ENCODE measurements at regions not wholly inside any gene's neighbourhood (a gene's known extent, or its start where the extent isn't known, plus 50 kb on each side); places are given as distances from the start of the nearest gene placed in this dataset.

DNA sequence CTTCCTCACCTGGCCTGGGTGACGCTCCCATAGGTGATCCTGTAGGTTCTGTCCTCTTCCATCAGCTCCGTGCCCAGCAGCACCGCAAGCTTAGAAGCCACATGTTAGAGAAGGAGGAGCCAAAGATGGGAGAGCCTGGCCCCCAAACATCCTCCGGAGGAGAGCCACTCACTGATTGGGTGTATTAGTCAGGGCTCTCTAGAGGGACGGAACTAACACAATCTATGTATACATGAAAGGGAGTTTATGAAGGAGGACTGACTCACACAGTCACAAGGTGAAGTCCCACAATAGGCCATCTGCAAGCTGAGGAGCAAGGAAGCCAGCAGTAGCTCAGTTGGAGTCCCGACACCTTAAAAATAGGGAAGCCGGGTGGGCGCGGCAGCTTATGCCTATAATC lies 1273.1 kb upstream of the TMEM132C start:
- H2AFZ ChIP-seq (ENCODE audit: low read length), result no peak overlapping the region
- CTCF ChIA-PET (ENCODE audit: partially characterized antibody), result no interaction called here
- H3K36me3 ChIP-seq (ENCODE audit: control insufficient read depth in 2 of 4, insufficient read depth in 4 of 4, low read length in 3 of 4), result no peaks in the 10 kb centered on the region
- H4K5ac ChIP-seq (ENCODE audit: insufficient read length, low read depth, low read length), result no peak overlapping the region
- H4K8ac ChIP-seq (ENCODE audit: extremely low read depth, insufficient read depth, low read length), result no peak overlapping the region
- H3K9ac ChIP-seq (replicated peaks in 1 of 4; ENCODE audit: extremely low read depth in 1 of 4, low read depth in 3 of 4, low read length in 3 of 4), result no peak overlapping the region
- no peaks in the 10 kb centered on the region for H3K79me2 ChIP-seq (ENCODE audit: control insufficient read depth in 1 of 2, insufficient read depth in 2 of 2, low read length in 2 of 2)
- H4K91ac ChIP-seq (replicated peaks; ENCODE audit: insufficient read length, low read length), result no peak overlapping the region
- no peak overlapping the region for H3K4ac ChIP-seq (replicated peaks; ENCODE audit: insufficient read length, low read depth, low read length)
- no peaks in the 10 kb centered on the region for H3K79me1 ChIP-seq (ENCODE audit: low read depth, low read length)
- WGBS, 2 experiments (ENCODE audit: extremely low coverage in 1 of 2, insufficient coverage in 1 of 2, insufficient read length in 1 of 2, insufficient replicate concordance in 2 of 2, low coverage in 1 of 2, low lambda C conversion rate in 2 of 2, missing lambda C conversion rate in 1 of 2), result 94% methylated on average over 9 of the region's 9 CpGs; no CpG with 5 or more reads in 1 of the 2 experiments
- H3K27ac ChIP-seq (ENCODE audit: low read depth, low read length), result no peak overlapping the region
- H3K27me3 ChIP-seq (replicated peaks in 1 of 4; ENCODE audit: control insufficient read depth in 3 of 4, extremely low read depth in 1 of 4, insufficient read depth in 3 of 4, low read length in 3 of 4), result peaks cover 0 to 1% (median 0%) of the 10 kb centered on the region in 4 experiments; a peak in 1 of 7 replicates
- H2BK120ac ChIP-seq (replicated peaks; ENCODE audit: low read depth, low read length), result no peak overlapping the region
- H3K4me3 ChIP-seq (ENCODE audit: extremely low read depth in 1 of 4, insufficient read depth in 2 of 4, low read depth in 3 of 4, low read length in 4 of 4), result no peak overlapping the region
- H3K23me2 ChIP-seq (ENCODE audit: low read depth, low read length), result no peaks in the 10 kb centered on the region
- no peak for TF ChIP-seq CHD2 (IDR thresholded peaks at IDR 0.05; ENCODE audit: low read length)
- TF ChIP-seq RFX5 (IDR thresholded peaks at IDR 0.05; ENCODE audit: borderline replicate concordance, low read depth, low read length), result no peak
- TF ChIP-seq POU5F1 (IDR thresholded peaks at IDR 0.05; ENCODE audit: low read depth, low read length), result no peak
- TF ChIP-seq, protein P1, sequence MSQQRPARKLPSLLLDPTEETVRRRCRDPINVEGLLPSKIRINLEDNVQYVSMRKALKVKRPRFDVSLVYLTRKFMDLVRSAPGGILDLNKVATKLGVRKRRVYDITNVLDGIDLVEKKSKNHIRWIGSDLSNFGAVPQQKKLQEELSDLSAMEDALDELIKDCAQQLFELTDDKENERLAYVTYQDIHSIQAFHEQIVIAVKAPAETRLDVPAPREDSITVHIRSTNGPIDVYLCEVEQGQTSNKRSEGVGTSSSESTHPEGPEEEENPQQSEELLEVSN (IDR thresholded peaks at IDR 0.05), result no peak
- TF ChIP-seq, protein P2, sequence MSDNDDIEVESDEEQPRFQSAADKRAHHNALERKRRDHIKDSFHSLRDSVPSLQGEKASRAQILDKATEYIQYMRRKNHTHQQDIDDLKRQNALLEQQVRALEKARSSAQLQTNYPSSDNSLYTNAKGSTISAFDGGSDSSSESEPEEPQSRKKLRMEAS (IDR thresholded peaks at IDR 0.05), result no peak
- TF ChIP-seq KDM4A (IDR thresholded peaks at IDR 0.05; ENCODE audit: low read depth, low read length, severe bottlenecking), result no peak
- TF ChIP-seq KDM1A (IDR thresholded peaks at IDR 0.05; ENCODE audit: borderline replicate concordance, low read length), result no peak
- TF ChIP-seq RAD21 (IDR thresholded peaks at IDR 0.05 in 1 of 2, conservative IDR thresholded peaks at IDR 0.05 in 1 of 2; ENCODE audit: low read depth in 2 of 2, low read length in 2 of 2), result no peak
- TF ChIP-seq RXRA (IDR thresholded peaks at IDR 0.05; ENCODE audit: insufficient read depth, low read depth, low read length), result no peak
- TF ChIP-seq CTCF (IDR thresholded peaks at IDR 0.05; ENCODE audit: control extremely low read depth in 1 of 3, insufficient read depth in 1 of 3, low read depth in 1 of 3, low read length in 3 of 3), result no peak
- H3K18ac ChIP-seq (ENCODE audit: extremely low read depth, low read length), result no peak overlapping the region
- no peak overlapping the region for H2BK15ac ChIP-seq (ENCODE audit: low read length)
- no peaks in the 10 kb centered on the region for H3K9me3 ChIP-seq (ENCODE audit: insufficient read depth in 2 of 2, low read depth in 1 of 2, low read length in 1 of 2)
- FAIRE-seq (no peak), DNase-seq (ENCODE audit: low read depth in 1 of 2, low spot score in 2 of 2) (no peak)
- no peak overlapping the region for H2BK20ac ChIP-seq (ENCODE audit: low read length)
- H3K4me2 ChIP-seq (ENCODE audit: insufficient read depth in 1 of 2, low read depth in 2 of 2, low read length in 2 of 2), result no peak overlapping the region
- no peak overlapping the region for H3K23ac ChIP-seq (ENCODE audit: insufficient read length)
- H3K4me1 ChIP-seq (replicated peaks in 1 of 4; ENCODE audit: control insufficient read depth in 3 of 4, insufficient read depth in 4 of 4, low read length in 3 of 4), result no peaks in the 10 kb centered on the region
- H3K56ac ChIP-seq (replicated peaks; ENCODE audit: insufficient read length, low read depth, low read length), result no peak overlapping the region
- H2BK5ac ChIP-seq (ENCODE audit: low read depth, low read length), result no peak overlapping the region
- H3K14ac ChIP-seq (ENCODE audit: insufficient read length), result no peak overlapping the region
- POLR2A ChIA-PET (ENCODE audit: partially characterized antibody), result no interaction called here
- no peaks in the 10 kb centered on the region for H4K20me1 ChIP-seq (replicated peaks in 1 of 2; ENCODE audit: control insufficient read depth in 1 of 2, insufficient read depth in 2 of 2, low read length in 2 of 2)
- no peak overlapping the region for H2BK12ac ChIP-seq (ENCODE audit: low read depth, low read length)
- H2AK5ac ChIP-seq (ENCODE audit: low read depth, low read length), result no peak overlapping the region
